Tibial nerve (tissue), 4 donors: ENCODE measurements at regions not wholly inside any gene's neighbourhood (a gene's known extent, or its start where the extent isn't known, plus 50 kb on each side); places are given as distances from the start of the nearest gene placed in this dataset.

ENCODE experiments used
- DNase-seq, 2 donors: peaks; one replicate each; pipeline ENCODE4 v3.0.0-alpha.2; 2019; ENCODE audit warnings: low spot score in 2 of 2
- H3K27ac ChIP-seq, 4 donors: fragments of 200-600 bp; sonication (generic) in 3 of 4; one replicate each; pipeline ENCODE4 v1.5.1; 2017 to 2019; ENCODE audit warnings: mild to moderate bottlenecking in 1 of 4
- H3K27me3 ChIP-seq, 2 donors: fragments of 200-600 bp; sonication (generic) in 1 of 2; one replicate each; pipeline versions ENCODE4 v1.5.1 to v1.6.0; 2017 to 2019
- H3K36me3 ChIP-seq, 3 donors: fragments of 200-600 bp; sonication (generic); one replicate each; pipeline ENCODE4 v1.5.1; 2018 to 2019
- H3K4me1 ChIP-seq, 4 donors: fragments of 200-600 bp; sonication (generic) in 3 of 4; one replicate each; pipeline ENCODE4 v1.5.1; 2017 to 2019
- H3K4me3 ChIP-seq, 4 donors: fragments of 200-600 bp; sonication (generic) in 3 of 4; one replicate each; pipeline ENCODE4 v1.5.1; 2017 to 2019; ENCODE audit warnings: mild to moderate bottlenecking in 1 of 4, moderate library complexity in 1 of 4
- H3K9me3 ChIP-seq, 4 donors: fragments of 200-600 bp; sonication (generic) in 3 of 4; one replicate each; pipeline ENCODE4 v1.5.1; 2017 to 2019
- EP300 ChIP-seq, 2 donors: sonication (generic); formaldehyde crosslinking; IDR thresholded peaks; one replicate each; pipeline ENCODE4 v1.6.1; 2017; ENCODE audit warnings: antibody characterized with exemption in 2 of 2, mild to moderate bottlenecking in 1 of 2
- POLR2A ChIP-seq, 2 donors: fragments of 450-650 bp; IDR thresholded peaks; one replicate each; pipeline ENCODE4 v1.6.1; 2017; ENCODE audit warnings: antibody characterized with exemption in 2 of 2, mild to moderate bottlenecking in 2 of 2, moderate library complexity in 2 of 2
- WGBS, 2 donors: methylation state at CpG; one replicate each; pipeline ENCODE4 v1.1.5; 2018; 5-methylcytosine and 5-hydroxymethylcytosine counted together
- TF ChIP-seq, protein P1 (sequence below), 5 experiments: fragments of 200-600 bp in 3 of 5; fragments of 450-650 bp in 2 of 5; sonication (generic) in 3 of 5; IDR thresholded peaks; one replicate each; pipeline ENCODE4 v1.5.1; 2016 to 2019; ENCODE audit warnings: antibody characterized with exemption in 5 of 5, mild to moderate bottlenecking in 3 of 5, moderate library complexity in 2 of 5

DNA sequence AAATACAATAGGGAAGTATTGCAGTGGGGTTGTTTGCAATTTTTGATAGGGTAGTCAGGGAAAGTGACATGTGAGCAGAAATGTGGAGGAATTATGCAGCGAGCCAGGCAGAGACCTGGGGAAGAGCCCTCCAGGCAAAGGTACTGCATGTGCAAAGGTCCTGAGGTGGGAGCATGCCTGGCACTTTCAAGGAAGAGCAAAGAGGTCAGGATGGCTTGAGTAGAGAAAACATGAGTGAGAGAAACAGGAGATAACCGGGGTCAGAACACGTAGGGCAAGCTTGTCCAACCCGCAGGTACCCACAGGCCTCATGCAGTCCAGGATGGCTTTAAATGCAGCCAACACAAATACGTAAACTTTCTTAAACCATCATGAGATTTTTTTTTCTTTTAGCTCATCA is 71.0 kb downstream of the COQ2 start:
- no peaks in the 10 kb centered on the region for H3K9me3 ChIP-seq
- DNase-seq, result no peak
- no peak overlapping the region for H3K27ac ChIP-seq
- no peaks in the 10 kb centered on the region for H3K27me3 ChIP-seq
- H3K4me1 ChIP-seq, result peaks cover 0 to 4% (median 1%) of the 10 kb centered on the region in 4 donors
- H3K4me3 ChIP-seq, result no peak overlapping the region
- no peak for TF ChIP-seq POLR2A (IDR thresholded peaks at IDR 0.05)
- no peak for TF ChIP-seq EP300 (IDR thresholded peaks at IDR 0.05)
- TF ChIP-seq, protein P1, sequence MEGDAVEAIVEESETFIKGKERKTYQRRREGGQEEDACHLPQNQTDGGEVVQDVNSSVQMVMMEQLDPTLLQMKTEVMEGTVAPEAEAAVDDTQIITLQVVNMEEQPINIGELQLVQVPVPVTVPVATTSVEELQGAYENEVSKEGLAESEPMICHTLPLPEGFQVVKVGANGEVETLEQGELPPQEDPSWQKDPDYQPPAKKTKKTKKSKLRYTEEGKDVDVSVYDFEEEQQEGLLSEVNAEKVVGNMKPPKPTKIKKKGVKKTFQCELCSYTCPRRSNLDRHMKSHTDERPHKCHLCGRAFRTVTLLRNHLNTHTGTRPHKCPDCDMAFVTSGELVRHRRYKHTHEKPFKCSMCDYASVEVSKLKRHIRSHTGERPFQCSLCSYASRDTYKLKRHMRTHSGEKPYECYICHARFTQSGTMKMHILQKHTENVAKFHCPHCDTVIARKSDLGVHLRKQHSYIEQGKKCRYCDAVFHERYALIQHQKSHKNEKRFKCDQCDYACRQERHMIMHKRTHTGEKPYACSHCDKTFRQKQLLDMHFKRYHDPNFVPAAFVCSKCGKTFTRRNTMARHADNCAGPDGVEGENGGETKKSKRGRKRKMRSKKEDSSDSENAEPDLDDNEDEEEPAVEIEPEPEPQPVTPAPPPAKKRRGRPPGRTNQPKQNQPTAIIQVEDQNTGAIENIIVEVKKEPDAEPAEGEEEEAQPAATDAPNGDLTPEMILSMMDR (IDR thresholded peaks at IDR 0.05), result no peak
- no peaks in the 10 kb centered on the region for H3K36me3 ChIP-seq
- WGBS, 2 donors, result 91 to 94% methylated on average over 5 of the region's 5 CpGs

DNA sequence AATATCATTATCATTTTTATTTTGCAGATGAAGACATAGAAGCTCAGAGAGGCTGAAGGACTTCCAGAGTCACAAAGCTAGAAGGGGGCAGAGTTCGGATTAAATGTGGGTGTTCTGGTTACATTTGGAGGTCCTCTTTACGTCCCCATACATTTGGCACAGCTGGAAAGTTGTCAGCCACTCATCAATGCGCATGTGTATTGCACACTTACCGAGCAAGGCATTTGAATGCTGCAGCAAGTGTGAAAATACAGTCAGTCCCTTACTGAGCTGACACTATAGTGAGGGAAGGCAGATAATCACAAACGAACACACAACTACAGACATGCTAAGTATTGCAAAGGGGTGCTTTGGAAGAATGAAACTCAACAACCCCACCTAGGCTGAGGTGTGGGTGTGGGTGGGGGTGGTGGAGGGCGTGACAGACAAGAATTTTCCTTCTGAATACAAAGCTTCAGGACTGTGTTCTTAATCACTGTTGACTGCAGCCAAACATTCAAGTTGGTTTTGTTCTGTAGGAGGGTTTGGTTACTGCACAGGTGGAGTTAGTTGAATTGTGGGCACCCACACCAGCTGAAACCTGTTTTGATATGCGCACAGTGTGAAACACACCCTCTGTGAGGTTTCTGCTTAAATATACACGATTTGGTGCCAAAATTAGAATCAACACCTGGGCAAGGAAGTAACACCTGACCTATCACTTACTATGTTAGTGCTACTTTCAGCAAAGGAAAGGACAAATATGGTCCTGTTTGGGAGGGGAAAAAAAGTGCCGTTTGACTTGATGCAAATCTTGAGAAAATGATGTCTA is 72.4 kb downstream of the COQ2 start:
- TF ChIP-seq EP300 (IDR thresholded peaks at IDR 0.05) (no peak), POLR2A (IDR thresholded peaks at IDR 0.05) (no peak)
- TF ChIP-seq, protein P1 (IDR thresholded peaks at IDR 0.05), result no peak
- Histone ChIP-seq H3K27ac (no peak overlapping the region), H3K9me3 (no peaks in the 10 kb centered on the region), H3K27me3 (no peaks in the 10 kb centered on the region), H3K4me3 (no peak overlapping the region), H3K36me3 (no peaks in the 10 kb centered on the region), H3K4me1 (no peaks in the 10 kb centered on the region)
- DNase-seq, result no peak
- 61 to 62% methylated on average over 9 of the region's 9 CpGs for WGBS, 2 donors

GRCh38 chr4:83209419-83209818 is 75.2 kb downstream of the COQ2 start:
- 71 to 76% methylated on average over 4 of the region's 4 CpGs for WGBS, 2 donors

GRCh38 chr4:83208371-83209365 is 75.9 kb downstream of the COQ2 start:
- TF ChIP-seq POLR2A (IDR thresholded peaks at IDR 0.05) (no peak), EP300 (IDR thresholded peaks at IDR 0.05) (no peak)
- TF ChIP-seq, protein P1 (IDR thresholded peaks at IDR 0.05), result no peak
- no peak for DNase-seq
- WGBS, 2 donors, result 95% methylated on average over 4 of the region's 4 CpGs

More at GRCh38 chr4:83209419-83209818, 75.2 kb downstream of the COQ2 start:
- no peak overlapping the region for H3K4me3 ChIP-seq
- no peak for TF ChIP-seq POLR2A (IDR thresholded peaks at IDR 0.05)
- TF ChIP-seq EP300 (IDR thresholded peaks at IDR 0.05), result no peak
- TF ChIP-seq, protein P1 (IDR thresholded peaks at IDR 0.05), result no peak
- no peaks in the 10 kb centered on the region for H3K27me3 ChIP-seq
- no peak for DNase-seq
- no peaks in the 10 kb centered on the region for H3K36me3 ChIP-seq
- H3K27ac ChIP-seq, result no peak overlapping the region
- no peaks in the 10 kb centered on the region for H3K4me1 ChIP-seq
- no peaks in the 10 kb centered on the region for H3K9me3 ChIP-seq

More at GRCh38 chr4:83208371-83209365, 75.9 kb downstream of the COQ2 start:
- no peak overlapping the region for H3K27ac ChIP-seq
- no peak overlapping the region for H3K4me3 ChIP-seq
- no peaks in the 10 kb centered on the region for H3K36me3 ChIP-seq
- H3K4me1 ChIP-seq, result no peaks in the 10 kb centered on the region
- H3K9me3 ChIP-seq, result no peaks in the 10 kb centered on the region
- H3K27me3 ChIP-seq, result no peaks in the 10 kb centered on the region
